ENCODE measurements at regions not wholly inside any gene's neighbourhood (a gene's known extent, or its start where the extent isn't known, plus 50 kb on each side); places are given as distances from the start of the nearest gene placed in this dataset.
A peak's percentile ranks its signal among the peaks of the same experiment; 100 is the strongest.

DNA sequence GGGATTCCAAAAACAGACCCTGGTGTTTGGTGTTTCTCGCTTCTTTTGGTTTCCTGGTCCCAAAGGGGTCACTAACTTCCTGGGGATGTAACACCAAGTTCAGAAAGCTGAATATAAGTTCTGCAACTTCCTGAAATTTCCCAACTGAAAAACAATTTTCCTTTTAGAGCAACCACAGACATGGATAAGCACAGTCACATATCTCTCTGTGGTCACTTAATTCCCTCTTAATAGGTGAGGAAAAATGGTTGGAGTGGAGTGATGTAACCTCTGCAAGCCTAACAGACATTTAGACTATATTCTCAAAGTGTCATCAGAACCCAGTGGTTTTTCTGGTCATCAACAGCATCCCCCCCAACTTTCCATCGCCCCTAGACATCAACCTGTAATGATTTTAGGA is 135.3 kb downstream of the PRELID2 start:
- Histone ChIP-seq H3K4me1 (replicated peaks in 1 of 2; ENCODE audit: control insufficient read depth in 2 of 2, insufficient read depth in 2 of 2, low read length in 2 of 2) (0 out of 5 replicates have a peak, but pooled peaks cover 0 to 2% of the 10 kb centered on the region in 2 experiments), H3K27me3 (ENCODE audit: control insufficient read depth in 2 of 2, insufficient read depth in 2 of 2, low read length in 2 of 2) (no peaks in the 10 kb centered on the region), H2AFZ (ENCODE audit: low read depth, low read length) (no peak overlapping the region), H4K20me1 (replicated peaks; ENCODE audit: control insufficient read depth, insufficient read depth, low read length) (no peaks in the 10 kb centered on the region), H3K9me1 (ENCODE audit: control insufficient read depth, insufficient read depth, low read length) (no peaks in the 10 kb centered on the region), H3K36me3 (ENCODE audit: control insufficient read depth, insufficient read depth, low read length) (no peaks in the 10 kb centered on the region), H3K4me3 (no peak overlapping the region), H3K27ac (ENCODE audit: extremely low read depth, low read depth, low read length) (no peak overlapping the region), H3K4me2 (ENCODE audit: insufficient read depth, low read length) (no peak overlapping the region), H3K9ac (ENCODE audit: insufficient read depth in 1 of 2, low read depth in 2 of 2, low read length in 2 of 2) (no peak overlapping the region), H3K9me3 (replicated peaks; ENCODE audit: control insufficient read depth, insufficient read depth, low read depth, low read length) (no peaks in the 10 kb centered on the region), H3K79me2 (ENCODE audit: control insufficient read depth, insufficient read depth, low read length) (no peaks in the 10 kb centered on the region)
- ChIA-PET POLR2A (interaction anchor here (0.5 to 0.8 kb wide), 3 partner anchors 11 to 135 kb away, joined by 3 read pairs; partner anchors contain the start of gene PRELID2), CTCF (ENCODE audit: low intra/inter-chr PET ratio) (no interaction called here)
- FAIRE-seq (no peak), ATAC-seq (no peak), DNase-seq (ENCODE audit: extremely low read depth in 1 of 4, low spot score in 3 of 4) (no peak)
- 36% methylated on average over 2 of the region's 2 CpGs for WGBS (ENCODE audit: insufficient coverage, low coverage, missing lambda C conversion rate)
- no peak for TF ChIP-seq CEBPG (CRISPR knock-in tag; IDR thresholded peaks at IDR 0.05)
- TF ChIP-seq CEBPG (tag; conservative IDR thresholded peaks at IDR 0.05 in 1 of 2, IDR thresholded peaks at IDR 0.05 in 1 of 2): peak in 1 of 2 experiments; percentile 39; a peak in 1 of 4 replicates
- TF ChIP-seq RERE (CRISPR knock-in tag; IDR thresholded peaks at IDR 0.05; ENCODE audit: borderline replicate concordance): no peak
- in situ Hi-C loops (cut with MboI) (no loop called here), intact Hi-C loops (cut with micrococcal nuclease) (loop anchor here (5.0 kb wide), 2 partner anchors 112 to 432 kb away; no protein-coding TSS in a partner anchor)
- BruUV-seq (replicated peaks): no TSS peak

Data from K562 (cell line).